NCI-H82 (cell line): ENCODE measurements at regions not wholly inside any gene's neighbourhood (a gene's known extent, or its start where the extent isn't known, plus 50 kb on each side); places are given as distances from the start of the nearest gene placed in this dataset.

Experiments used
- DNase-seq: peaks from one replicate; lab custom pipeline; 2025; lab: John Stamatoyannopoulos, UW

DNA sequence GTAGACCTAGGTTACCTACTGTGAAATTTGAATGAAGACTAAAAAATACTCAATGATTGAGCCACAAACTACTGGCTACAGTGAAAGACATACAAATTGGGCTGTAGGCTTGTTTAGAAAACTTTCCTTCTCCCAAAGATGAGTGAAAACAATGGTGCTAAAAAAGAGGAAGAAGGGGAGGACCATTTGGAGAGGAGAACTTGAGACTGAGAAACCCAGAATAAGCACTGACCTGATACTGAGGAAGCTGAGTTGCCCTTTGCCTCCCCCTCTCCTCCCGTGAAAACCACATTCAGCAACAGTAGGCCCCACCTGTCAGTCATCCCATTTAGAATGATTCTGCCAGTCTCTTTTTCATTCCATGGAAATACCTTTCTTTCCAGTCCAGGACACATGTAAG is 484.0 kb upstream of the TGFBR2 start:
- DNase-seq: no peak

- DNase-seq: no peak
Observed at GRCh38 chr3:30123224-30123623, 483.2 kb upstream of the TGFBR2 start.

- no peak for DNase-seq
Observed at GRCh38 chr3:30123755-30124154, 482.6 kb upstream of the TGFBR2 start.

DNA sequence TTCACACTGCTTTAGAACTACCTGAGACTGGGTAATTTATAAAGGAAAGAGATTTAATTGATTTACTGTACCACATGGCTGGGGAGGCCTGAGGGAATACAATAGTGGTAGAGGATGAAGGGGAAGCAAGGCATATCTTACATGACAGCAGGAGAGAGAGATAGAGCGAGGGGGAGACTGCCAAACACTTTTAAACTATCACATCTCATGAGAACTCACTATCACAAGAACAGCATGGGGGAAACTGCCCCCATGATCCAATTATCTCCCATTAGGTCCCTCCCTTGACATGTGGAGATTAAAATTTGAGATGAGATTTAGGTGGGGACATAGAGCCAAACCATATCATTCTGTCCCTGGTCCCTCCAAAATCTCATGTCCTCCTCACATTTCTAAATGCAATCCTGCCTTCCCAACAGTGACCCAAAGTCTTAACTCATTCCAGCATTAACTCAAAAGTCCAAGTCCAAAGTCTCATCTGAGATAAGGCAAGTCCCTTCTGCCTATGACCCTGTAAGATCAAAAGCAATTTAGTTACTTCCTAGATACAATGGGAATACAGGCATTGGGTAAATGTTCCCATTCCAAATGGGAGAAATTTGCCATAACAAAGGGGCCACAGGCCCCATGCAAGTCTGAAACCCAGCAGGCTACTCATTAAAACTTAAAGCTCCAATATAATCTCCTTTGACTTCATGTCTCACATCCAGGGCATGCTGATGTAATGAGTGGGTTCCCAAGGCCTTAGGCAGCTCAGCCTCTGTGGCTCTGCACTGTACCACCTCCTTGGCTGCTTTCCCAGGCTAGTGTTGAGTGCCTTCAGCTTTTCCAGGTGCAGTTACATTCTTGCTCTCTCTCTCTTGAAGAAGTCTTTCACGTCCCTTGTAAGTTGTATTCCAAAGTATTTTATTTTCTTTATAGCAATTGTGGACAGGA is 481.7 kb upstream of the TGFBR2 start:
- peak; percentile 39 for DNase-seq

- DNase-seq: peak; percentile 7
Observed at GRCh38 chr3:30129765-30130164, 476.6 kb upstream of the TGFBR2 start.

DNA sequence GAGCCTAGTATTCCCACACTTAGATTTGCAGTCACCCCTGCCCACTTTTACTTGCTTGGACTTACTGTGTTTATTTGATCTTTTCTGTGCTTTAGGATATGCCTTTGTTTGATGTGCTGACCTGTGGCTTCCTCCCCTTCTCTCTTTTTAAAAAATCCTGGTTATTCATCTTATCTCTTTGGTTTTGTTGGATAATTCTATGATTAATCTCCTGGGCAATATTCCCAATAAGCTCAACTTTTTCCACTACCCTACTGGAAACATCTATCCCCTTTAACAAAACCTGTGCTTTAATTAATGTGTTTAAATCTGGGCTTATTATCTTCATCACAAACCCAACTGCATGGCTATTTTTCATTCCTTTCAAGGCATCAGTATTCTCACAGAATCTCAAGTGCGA is 476.0 kb upstream of the TGFBR2 start:
- no peak for DNase-seq

DNA sequence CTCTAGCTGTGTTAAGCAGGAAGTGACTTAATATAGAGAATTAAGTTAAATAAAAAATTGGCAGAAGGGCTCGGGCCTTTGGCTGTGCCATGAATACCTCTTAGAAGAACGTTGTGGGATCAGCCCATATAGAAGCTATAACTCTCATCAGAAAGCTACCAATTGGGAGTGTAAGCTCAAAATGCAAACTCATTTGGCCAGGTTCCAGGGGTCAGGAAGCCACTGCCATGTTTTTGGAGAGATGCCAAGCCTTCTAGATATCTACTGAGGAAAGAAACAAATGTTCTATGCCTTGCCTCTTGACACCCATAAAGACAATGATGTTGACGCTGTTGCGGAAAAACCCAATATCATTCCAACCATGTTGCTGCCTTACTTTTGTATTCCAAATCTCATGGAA is 475.2 kb upstream of the TGFBR2 start:
- peak; percentile 48 for DNase-seq

GRCh38 chr3:30135190-30135589 is 471.2 kb upstream of the TGFBR2 start:
- no peak for DNase-seq

- DNase-seq: no peak
Observed at GRCh38 chr3:30139283-30139682, 467.1 kb upstream of the TGFBR2 start.

DNA sequence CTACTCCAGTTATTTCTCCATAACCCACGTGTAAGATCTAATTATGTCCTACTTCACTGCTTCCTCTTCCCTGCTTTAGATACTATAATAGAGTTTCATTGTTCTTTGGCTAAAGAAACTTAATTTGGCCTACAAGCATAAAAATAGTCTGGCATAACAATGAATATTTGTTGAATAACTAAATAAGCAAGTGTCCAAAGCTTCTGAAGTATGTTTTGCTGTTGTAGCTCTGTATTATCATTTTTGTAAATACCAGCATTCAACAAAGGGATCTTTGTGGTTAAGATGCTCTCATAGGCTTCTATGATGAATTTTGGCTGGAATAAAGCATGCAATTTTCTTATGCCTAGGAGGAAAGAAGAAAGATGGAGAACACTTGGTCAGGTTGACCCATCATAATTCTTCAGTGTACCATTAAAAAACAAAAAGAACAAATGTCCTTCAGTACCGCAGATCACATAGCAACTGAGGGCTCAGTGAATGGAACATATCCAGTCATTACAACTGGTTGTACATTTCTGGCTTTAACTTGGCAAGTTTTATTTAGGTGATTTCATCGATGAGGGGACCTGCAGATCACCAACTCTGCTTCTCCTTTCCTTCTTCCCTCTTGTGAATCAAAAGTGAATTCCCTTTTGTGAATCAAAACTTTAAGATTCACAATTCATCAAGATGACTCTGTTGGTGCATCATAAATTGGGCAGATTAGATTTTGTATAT is 465.9 kb upstream of the TGFBR2 start:
- no peak for DNase-seq

DNA sequence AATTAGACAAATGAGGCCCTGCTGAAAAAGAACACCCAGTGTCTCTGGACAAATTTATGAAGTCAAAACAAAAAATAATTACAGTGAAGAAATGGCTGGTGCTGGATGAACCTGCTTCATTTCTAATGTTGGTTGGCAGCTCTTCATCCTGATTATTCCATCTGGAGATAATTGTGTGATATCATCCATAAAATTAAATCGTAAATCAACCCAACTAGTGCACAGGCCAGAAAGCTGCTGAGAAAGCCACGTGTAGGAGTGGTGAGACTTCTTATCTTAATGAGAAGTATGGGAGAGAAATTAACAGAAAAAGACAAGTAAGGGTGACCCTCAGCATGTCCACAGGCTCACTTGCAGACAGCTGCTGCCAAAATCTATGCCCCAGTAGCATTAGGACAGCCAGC is 465.2 kb upstream of the TGFBR2 start:
- DNase-seq: no peak

DNA sequence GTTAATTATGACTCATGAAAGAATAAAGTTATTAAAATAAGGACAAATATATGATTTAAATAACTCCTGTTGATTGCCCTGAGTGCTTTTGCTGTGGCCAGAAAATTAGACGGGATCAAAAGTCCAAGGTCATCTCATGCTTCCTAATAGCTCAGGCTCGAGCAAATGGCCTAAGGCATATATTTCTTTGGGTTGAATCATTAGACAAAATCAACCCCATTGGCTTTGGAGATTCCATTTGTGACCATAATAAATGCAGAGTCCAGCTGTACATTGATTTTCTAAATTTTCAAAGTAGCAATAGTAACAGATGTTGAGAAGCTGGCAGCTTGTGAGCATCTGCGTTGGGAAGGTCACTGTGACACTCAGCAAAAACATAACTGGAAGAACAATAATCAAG is 464.5 kb upstream of the TGFBR2 start:
- no peak for DNase-seq

- no peak for DNase-seq
Observed at GRCh38 chr3:30142946-30143345, 463.5 kb upstream of the TGFBR2 start.

DNA sequence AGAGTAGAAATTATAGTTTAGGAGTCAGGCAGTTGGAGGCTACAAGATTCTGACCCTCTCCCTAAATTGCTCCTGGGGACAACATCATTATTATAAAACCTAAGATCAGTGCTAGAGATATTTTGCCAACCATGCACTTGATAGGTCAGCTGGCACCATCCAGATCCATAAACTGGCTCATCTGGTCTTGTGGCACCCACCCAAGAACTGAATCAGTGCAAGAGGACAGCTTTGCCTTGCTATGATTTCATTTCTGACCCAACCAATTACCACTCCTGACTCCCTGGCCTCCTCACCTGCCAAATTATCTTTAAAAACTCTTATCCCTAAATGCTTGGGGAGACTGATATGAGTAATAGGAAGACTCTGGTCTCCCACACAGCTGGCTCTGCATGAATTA is 461.1 kb upstream of the TGFBR2 start:
- DNase-seq: no peak

- no peak for DNase-seq
Observed at GRCh38 chr3:30146978-30147377, 459.4 kb upstream of the TGFBR2 start.

GRCh38 chr3:30154853-30155252 is 451.5 kb upstream of the TGFBR2 start:
- no peak for DNase-seq

DNA sequence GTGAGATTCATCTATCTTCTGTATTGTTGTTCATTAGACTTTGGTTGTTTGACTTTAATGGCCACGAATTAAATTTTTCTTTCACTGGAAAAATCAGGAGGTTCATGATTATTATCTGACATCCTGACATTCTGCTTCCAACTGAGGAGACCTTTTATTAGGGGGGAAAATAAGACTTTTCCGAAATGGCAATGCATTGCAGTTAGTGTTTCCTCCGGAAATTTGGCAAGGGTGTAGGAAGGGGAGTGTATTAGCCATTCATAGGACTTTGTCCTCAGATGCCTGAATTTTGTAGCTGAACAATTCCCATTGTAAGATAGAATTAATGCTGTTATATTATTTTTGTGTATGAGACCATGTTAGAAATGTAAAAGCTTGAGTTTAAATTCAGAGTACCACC is 450.6 kb upstream of the TGFBR2 start:
- no peak for DNase-seq

DNA sequence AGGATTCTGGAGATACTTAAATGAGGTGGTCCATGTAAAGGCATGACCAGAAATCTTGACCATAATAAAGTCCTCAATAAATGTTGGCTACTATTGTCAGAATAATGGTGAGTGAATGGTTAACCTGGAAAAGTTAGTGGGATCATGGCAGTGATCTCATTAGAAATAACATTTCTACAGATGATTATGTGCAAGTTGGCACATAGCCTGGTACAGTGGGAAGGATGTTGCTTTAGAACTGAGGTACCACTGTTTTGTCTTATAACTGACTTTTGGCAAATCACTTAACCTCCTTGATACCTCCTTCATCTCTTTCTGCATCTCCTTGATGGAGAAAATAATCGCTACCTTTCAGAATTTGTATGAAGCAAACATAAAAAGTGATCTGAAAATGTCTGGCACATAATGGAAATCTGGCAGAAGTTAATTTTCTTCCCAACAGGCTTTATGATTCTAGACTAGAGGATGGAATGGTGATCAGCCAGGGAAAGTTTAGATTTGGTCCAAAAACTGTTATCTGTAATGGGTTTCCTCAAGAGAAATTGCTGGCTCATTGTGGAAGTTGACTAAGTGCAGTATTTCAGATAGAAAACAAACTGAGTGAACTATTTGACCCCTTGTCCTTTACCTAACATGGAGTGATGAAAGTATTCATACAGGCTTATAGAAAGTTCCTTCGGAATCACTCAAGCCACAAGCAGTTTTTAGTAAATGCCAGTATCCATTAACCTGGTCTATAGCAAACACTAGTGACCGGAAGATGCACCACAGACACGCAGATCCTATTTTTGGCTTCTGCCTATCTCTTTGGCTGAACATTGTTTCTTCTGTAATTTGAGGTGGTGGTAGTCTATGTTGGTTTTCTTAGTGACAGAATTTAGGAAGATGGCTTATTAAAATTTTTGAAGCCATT is 449.6 kb upstream of the TGFBR2 start:
- no peak for DNase-seq

DNA sequence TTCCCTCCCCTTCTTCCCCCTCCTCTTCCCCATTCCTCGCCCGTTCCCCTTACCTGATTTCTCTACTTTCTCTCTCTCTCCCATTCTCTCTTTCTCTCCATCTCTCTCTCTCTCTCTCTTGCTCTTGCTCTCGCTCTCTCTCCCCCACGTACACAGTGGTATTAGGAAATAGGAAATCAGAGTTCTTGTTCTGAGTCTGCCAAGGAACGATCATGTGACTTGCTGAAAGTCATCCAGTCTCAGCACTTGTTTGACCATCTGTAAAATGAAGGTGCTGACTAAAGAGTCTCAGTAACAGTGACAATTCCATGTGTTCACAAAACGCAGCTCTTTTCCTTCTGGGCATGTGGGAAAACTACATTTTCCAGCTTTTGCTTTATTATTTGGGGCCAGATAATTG is 445.0 kb upstream of the TGFBR2 start:
- DNase-seq: no peak

- DNase-seq: no peak
Observed at GRCh38 chr3:30162579-30162978, 443.8 kb upstream of the TGFBR2 start.

GRCh38 chr3:30166535-30166934 is 439.9 kb upstream of the TGFBR2 start:
- no peak for DNase-seq

GRCh38 chr3:30167541-30168011 is 438.8 kb upstream of the TGFBR2 start:
- no peak for DNase-seq
